CD1c-positive myeloid dendritic cell (primary cell): ENCODE measurements at regions not wholly inside any gene's neighbourhood (a gene's known extent, or its start where the extent isn't known, plus 50 kb on each side); places are given as distances from the start of the nearest gene placed in this dataset.
A peak's percentile ranks its signal among the peaks of the same experiment; 100 is the strongest.

Experiments used
- DNase-seq: peaks from one replicate; pipeline ENCODE4 v3.0.0-alpha.2; 2016; ENCODE audit errors: extremely low spot score

- no peak for DNase-seq
Observed at GRCh38 chr15:95432878-95433405, 897.6 kb upstream of the NR2F2 start.

- no peak for DNase-seq
Observed at GRCh38 chr15:95439922-95440376, 890.6 kb upstream of the NR2F2 start.

GRCh38 chr15:95440712-95441111 is 889.8 kb upstream of the NR2F2 start:
- no peak for DNase-seq

- DNase-seq: no peak
Observed at GRCh38 chr15:95442107-95442719, 888.3 kb upstream of the NR2F2 start.

- DNase-seq: no peak
Observed at GRCh38 chr15:95444860-95445259, 885.6 kb upstream of the NR2F2 start.

GRCh38 chr15:95446854-95447253 is 883.6 kb upstream of the NR2F2 start:
- peak; percentile 24 for DNase-seq

GRCh38 chr15:95447486-95447885 is 883.0 kb upstream of the NR2F2 start:
- no peak for DNase-seq

GRCh38 chr15:95448531-95449229 is 881.8 kb upstream of the NR2F2 start:
- DNase-seq: no peak

- DNase-seq: no peak
Observed at GRCh38 chr15:95449230-95449628, 881.3 kb upstream of the NR2F2 start.

GRCh38 chr15:95450413-95450812 is 880.1 kb upstream of the NR2F2 start:
- DNase-seq: no peak

- DNase-seq: no peak
Observed at GRCh38 chr15:95451938-95452337, 878.6 kb upstream of the NR2F2 start.

GRCh38 chr15:95454403-95455262 is 875.9 kb upstream of the NR2F2 start:
- DNase-seq: no peak

- no peak for DNase-seq
Observed at GRCh38 chr15:95457520-95457919, 873.0 kb upstream of the NR2F2 start.

GRCh38 chr15:95458721-95459120 is 871.8 kb upstream of the NR2F2 start:
- DNase-seq: no peak

- DNase-seq: no peak
Observed at GRCh38 chr15:95459273-95459672, 871.2 kb upstream of the NR2F2 start.

- DNase-seq: no peak
Observed at GRCh38 chr15:95464509-95464908, 866.0 kb upstream of the NR2F2 start.

- DNase-seq: no peak
Observed at GRCh38 chr15:95468820-95469219, 861.7 kb upstream of the NR2F2 start.

GRCh38 chr15:95469496-95470000 is 861.0 kb upstream of the NR2F2 start:
- DNase-seq: no peak

- no peak for DNase-seq
Observed at GRCh38 chr15:95470529-95470928, 860.0 kb upstream of the NR2F2 start.

- no peak for DNase-seq
Observed at GRCh38 chr15:95470997-95471689, 859.4 kb upstream of the NR2F2 start.

- DNase-seq: no peak
Observed at GRCh38 chr15:95471690-95472086, 858.8 kb upstream of the NR2F2 start.

GRCh38 chr15:95475067-95475466 is 855.4 kb upstream of the NR2F2 start:
- no peak for DNase-seq
